Mucosa of descending colon (tissue), 3 donors: ENCODE measurements at regions not wholly inside any gene's neighbourhood (a gene's known extent, or its start where the extent isn't known, plus 50 kb on each side); places are given as distances from the start of the nearest gene placed in this dataset.

ENCODE experiments used
- ATAC-seq: fragments of 200-7000 bp; cut with Tn5 transposase; one replicate; pipeline ENCODE4 v1.9.1; 2020; ENCODE audit warnings: mild to moderate bottlenecking, moderate library complexity
- DNase-seq, 3 donors: peaks; one replicate each; pipeline ENCODE4 v3.0.0-alpha.2; 2020
- H3K36me3 ChIP-seq: fragments of 200-600 bp; one replicate; pipeline ENCODE4 v1.8.0; 2021; ENCODE audit warnings: low read depth, mild to moderate bottlenecking
- H3K4me1 ChIP-seq: fragments of 200-600 bp; one replicate; pipeline ENCODE4 v1.8.0; 2021; ENCODE audit warnings: low read depth, mild to moderate bottlenecking
- H3K4me3 ChIP-seq: fragments of 200-600 bp; one replicate; pipeline ENCODE4 v1.8.0; 2021; ENCODE audit warnings: mild to moderate bottlenecking
- H3K9me3 ChIP-seq: fragments of 200-600 bp; one replicate; pipeline ENCODE4 v1.8.0; 2021; ENCODE audit warnings: mild to moderate bottlenecking
- intact Hi-C, 2 donors: fragments of 100-400 bp; cut with DNase I in 1 of 2; cut with micrococcal nuclease in 1 of 2; formaldehyde crosslinking; loops; one replicate each; pipeline versions ENCODE4 v1.11.0 to v1.11.1; 2022; cut with DNase I, micrococcal nuclease
- TF ChIP-seq, protein P1 (sequence below): fragments of 200-600 bp; IDR thresholded peaks from one replicate; pipeline ENCODE4 v1.8.0; 2022; ENCODE audit warnings: antibody characterized with exemption, mild to moderate bottlenecking
- donor health status: DM: no; HTN: no; CAD: no; lungs with moderate emphysema.
- donor health status: DM: no; HTN: no; CAD: no.
- donor health status: DM: no; HTN: yes; CAD: no.

- DNase-seq = no peak
- intact Hi-C loops = no loop called here
- no peaks in the 10 kb centered on the region for H3K9me3 ChIP-seq
- H3K4me3 ChIP-seq = no peak overlapping the region
- H3K36me3 ChIP-seq = no peaks in the 10 kb centered on the region
- TF ChIP-seq, protein P1, sequence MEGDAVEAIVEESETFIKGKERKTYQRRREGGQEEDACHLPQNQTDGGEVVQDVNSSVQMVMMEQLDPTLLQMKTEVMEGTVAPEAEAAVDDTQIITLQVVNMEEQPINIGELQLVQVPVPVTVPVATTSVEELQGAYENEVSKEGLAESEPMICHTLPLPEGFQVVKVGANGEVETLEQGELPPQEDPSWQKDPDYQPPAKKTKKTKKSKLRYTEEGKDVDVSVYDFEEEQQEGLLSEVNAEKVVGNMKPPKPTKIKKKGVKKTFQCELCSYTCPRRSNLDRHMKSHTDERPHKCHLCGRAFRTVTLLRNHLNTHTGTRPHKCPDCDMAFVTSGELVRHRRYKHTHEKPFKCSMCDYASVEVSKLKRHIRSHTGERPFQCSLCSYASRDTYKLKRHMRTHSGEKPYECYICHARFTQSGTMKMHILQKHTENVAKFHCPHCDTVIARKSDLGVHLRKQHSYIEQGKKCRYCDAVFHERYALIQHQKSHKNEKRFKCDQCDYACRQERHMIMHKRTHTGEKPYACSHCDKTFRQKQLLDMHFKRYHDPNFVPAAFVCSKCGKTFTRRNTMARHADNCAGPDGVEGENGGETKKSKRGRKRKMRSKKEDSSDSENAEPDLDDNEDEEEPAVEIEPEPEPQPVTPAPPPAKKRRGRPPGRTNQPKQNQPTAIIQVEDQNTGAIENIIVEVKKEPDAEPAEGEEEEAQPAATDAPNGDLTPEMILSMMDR = no peak
- no peaks in the 10 kb centered on the region for H3K4me1 ChIP-seq
- ATAC-seq = no peak
Measured at GRCh38 chr5:113794981-113795380, 281.5 kb downstream of the YTHDC2 start.

- no peak for DNase-seq
- TF ChIP-seq, protein P1 = no peak
- Histone ChIP-seq H3K9me3 (no peaks in the 10 kb centered on the region), H3K36me3 (no peaks in the 10 kb centered on the region), H3K4me1 (no peaks in the 10 kb centered on the region), H3K4me3 (no peak overlapping the region)
- ATAC-seq = no peak
- intact Hi-C loops = no loop called here
Measured at GRCh38 chr5:113800686-113801085, 287.2 kb downstream of the YTHDC2 start.

GRCh38 chr5:113804264-113804663 lies 290.8 kb downstream of the YTHDC2 start:
- no peaks in the 10 kb centered on the region for H3K4me1 ChIP-seq
- ATAC-seq (no peak), DNase-seq (no peak)
- H3K36me3 ChIP-seq = no peaks in the 10 kb centered on the region
- no peak overlapping the region for H3K4me3 ChIP-seq
- TF ChIP-seq, protein P1 = no peak
- intact Hi-C loops = no loop called here
- H3K9me3 ChIP-seq = no peaks in the 10 kb centered on the region

GRCh38 chr5:113804943-113805342 lies 291.4 kb downstream of the YTHDC2 start:
- TF ChIP-seq, protein P1 = no peak
- H3K4me3 ChIP-seq = no peak overlapping the region
- H3K9me3 ChIP-seq = no peaks in the 10 kb centered on the region
- H3K36me3 ChIP-seq = no peaks in the 10 kb centered on the region
- DNase-seq = no peak
- ATAC-seq = no peak
- intact Hi-C loops = no loop called here
- H3K4me1 ChIP-seq = no peaks in the 10 kb centered on the region

DNA sequence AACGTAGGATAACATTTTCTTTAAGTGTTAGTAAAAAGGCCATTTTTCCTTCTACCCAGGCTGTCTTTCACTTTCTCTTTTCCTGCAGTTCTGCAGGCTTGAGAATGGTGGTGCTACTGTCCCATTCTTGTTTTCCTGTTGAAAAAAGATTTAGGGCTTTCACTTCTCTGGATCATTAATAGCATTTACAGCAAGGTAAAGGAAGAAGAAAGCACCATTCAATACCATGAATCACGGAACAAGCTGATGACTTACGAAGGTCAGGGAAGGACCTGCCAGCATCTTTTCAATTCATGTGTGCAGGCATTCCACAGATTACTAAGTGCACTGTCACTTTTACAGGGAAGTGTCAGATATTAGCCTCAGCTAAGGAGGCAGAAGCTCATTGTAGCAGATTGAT lies 292.8 kb downstream of the YTHDC2 start:
- TF ChIP-seq, protein P1 = no peak
- no peak for DNase-seq
- no peak for ATAC-seq
- Histone ChIP-seq H3K4me3 (no peak overlapping the region), H3K9me3 (no peaks in the 10 kb centered on the region), H3K4me1 (no peaks in the 10 kb centered on the region), H3K36me3 (no peaks in the 10 kb centered on the region)
- intact Hi-C loops = no loop called here

- no peaks in the 10 kb centered on the region for H3K9me3 ChIP-seq
- no peak overlapping the region for H3K4me3 ChIP-seq
- intact Hi-C loops = no loop called here
- ATAC-seq = no peak
- DNase-seq = no peak
- no peaks in the 10 kb centered on the region for H3K4me1 ChIP-seq
- H3K36me3 ChIP-seq = no peaks in the 10 kb centered on the region
- TF ChIP-seq, protein P1 = no peak
Measured at GRCh38 chr5:113806904-113807303, 293.4 kb downstream of the YTHDC2 start.
